GM18505 (cell line): ENCODE measurements at regions not wholly inside any gene's neighbourhood (a gene's known extent, or its start where the extent isn't known, plus 50 kb on each side); places are given as distances from the start of the nearest gene placed in this dataset.

Experiments
- ATAC-seq: cut with Tn5 transposase; IDR thresholded peaks from one replicate; pipeline ENCODE4 v1.9.1; 2021; ENCODE audit not compliant: unreplicated experiment
- POLR2A ChIP-seq: IDR thresholded peaks from 4 replicates; pipeline ENCODE4 v1.6.1; 2011; ENCODE audit warnings: borderline replicate concordance; ENCODE audit not compliant: insufficient read depth, insufficient read length; ENCODE audit errors: extremely low read depth

- no peak for TF ChIP-seq POLR2A
- no peak for ATAC-seq
These were observed 96.1 kb upstream of the ZEB2 start for GRCh38 chr2:144615866-144616565.

- TF ChIP-seq POLR2A: no peak
- no peak for ATAC-seq
These were observed 88.1 kb upstream of the ZEB2 start for GRCh38 chr2:144607891-144608521.

- no peak for TF ChIP-seq POLR2A
- ATAC-seq: no peak
These were observed 87.2 kb upstream of the ZEB2 start for GRCh38 chr2:144607099-144607498.

GRCh38 chr2:144606466-144607095 is 86.7 kb upstream of the ZEB2 start:
- ATAC-seq: no peak
- no peak for TF ChIP-seq POLR2A

GRCh38 chr2:144605231-144605840 is 85.4 kb upstream of the ZEB2 start:
- no peak for ATAC-seq
- no peak for TF ChIP-seq POLR2A

GRCh38 chr2:144603334-144603733 is 83.4 kb upstream of the ZEB2 start:
- no peak for ATAC-seq
- TF ChIP-seq POLR2A: no peak

- no peak for ATAC-seq
- no peak for TF ChIP-seq POLR2A
These were observed 79.0 kb upstream of the ZEB2 start for GRCh38 chr2:144598906-144599305.

GRCh38 chr2:144597894-144598593 is 78.1 kb upstream of the ZEB2 start:
- no peak for ATAC-seq
- no peak for TF ChIP-seq POLR2A

GRCh38 chr2:144597388-144597787 is 77.5 kb upstream of the ZEB2 start:
- TF ChIP-seq POLR2A: no peak
- no peak for ATAC-seq

GRCh38 chr2:144596073-144596871 is 76.4 kb upstream of the ZEB2 start:
- ATAC-seq: peak; percentile 91
- no peak for TF ChIP-seq POLR2A

- peak; percentile 40 for ATAC-seq
- no peak for TF ChIP-seq POLR2A
These were observed 75.8 kb upstream of the ZEB2 start for GRCh38 chr2:144595686-144596072.

GRCh38 chr2:144595279-144595678 is 75.4 kb upstream of the ZEB2 start:
- TF ChIP-seq POLR2A: no peak
- no peak for ATAC-seq
